ENCODE measurements at regions not wholly inside any gene's neighbourhood (a gene's known extent, or its start where the extent isn't known, plus 50 kb on each side); places are given as distances from the start of the nearest gene placed in this dataset.

DNA sequence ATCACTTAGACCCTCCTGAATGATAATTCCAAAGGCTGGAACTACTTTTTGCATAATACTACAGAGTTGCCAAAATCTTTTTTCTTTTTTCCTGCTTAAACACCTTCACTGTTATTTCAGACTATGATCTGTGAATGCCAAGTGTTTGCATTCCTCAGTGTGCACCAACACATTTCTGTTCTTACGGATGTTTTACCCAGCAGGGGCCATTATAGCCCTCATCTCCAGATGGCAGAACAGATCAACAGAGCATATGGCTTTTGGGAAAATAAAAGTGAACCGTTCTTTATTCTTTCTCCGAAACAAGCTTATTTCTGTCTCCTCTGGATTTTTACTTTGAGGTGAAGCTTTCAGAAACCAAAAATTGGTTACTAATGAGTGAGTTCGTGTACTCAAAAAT is 1226.6 kb upstream of the FAM98A start:
- Histone ChIP-seq H3K79me2 (ENCODE audit: insufficient read depth) (no peaks in the 10 kb centered on the region; the same call in 1 of the 2 replicates), H3K27ac (ENCODE audit: low read depth in 2 of 2, low read length in 1 of 2) (no peak overlapping the region), H3K27me3 (ENCODE audit: insufficient read depth) (no peaks in the 10 kb centered on the region), H2AFZ (ENCODE audit: low read depth) (no peak overlapping the region), H4K20me1 (ENCODE audit: insufficient read depth) (no peaks in the 10 kb centered on the region), H3K9me3 (no peaks in the 10 kb centered on the region), H3K9ac (no peak overlapping the region), H3K4me3 (ENCODE audit: low read depth in 2 of 2, low read length in 1 of 2) (no peak overlapping the region), H3K9me2 (no peaks in the 10 kb centered on the region), H3K36me3 (replicated peaks in 1 of 2; ENCODE audit: control insufficient read depth in 1 of 2, insufficient read depth in 2 of 2, low read length in 1 of 2) (no peaks in the 10 kb centered on the region), H3K4me2 (no peak overlapping the region), H3K4me1 (ENCODE audit: control insufficient read depth in 1 of 2, insufficient read depth in 2 of 2, low read depth in 1 of 2, low read length in 1 of 2) (no peaks in the 10 kb centered on the region), H3F3A (replicated peaks; ENCODE audit: insufficient read depth) (no peaks in the 10 kb centered on the region)
- 10% methylated on average over 4 of the region's 4 CpGs for WGBS (ENCODE audit: low lambda C conversion rate)
- CTCF ChIA-PET = no interaction called here
- TF ChIP-seq JUND (IDR thresholded peaks at IDR 0.05) (no peak), TEAD4 (IDR thresholded peaks at IDR 0.05; ENCODE audit: borderline replicate concordance, insufficient read depth) (no peak), RFX5 (IDR thresholded peaks at IDR 0.05; ENCODE audit: low read length) (no peak), NRF1 (IDR thresholded peaks at IDR 0.05; ENCODE audit: low read depth, low read length) (no peak), RAD21 (IDR thresholded peaks at IDR 0.05; ENCODE audit: low read length) (no peak), MEF2A (IDR thresholded peaks at IDR 0.05; ENCODE audit: borderline replicate concordance, low read depth) (no peak), GABPA (IDR thresholded peaks at IDR 0.05; ENCODE audit: low read depth) (no peak), GATA2 (CRISPR knock-in tag; IDR thresholded peaks at IDR 0.05) (no peak), CHD2 (IDR thresholded peaks at IDR 0.05; ENCODE audit: low read length, partially characterized antibody) (no peak)
- TF ChIP-seq, protein P1, sequence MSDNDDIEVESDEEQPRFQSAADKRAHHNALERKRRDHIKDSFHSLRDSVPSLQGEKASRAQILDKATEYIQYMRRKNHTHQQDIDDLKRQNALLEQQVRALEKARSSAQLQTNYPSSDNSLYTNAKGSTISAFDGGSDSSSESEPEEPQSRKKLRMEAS (IDR thresholded peaks at IDR 0.05; ENCODE audit: low read depth) = no peak
- DNase-seq = no peak
- POLR2A ChIA-PET = no interaction called here

DNA sequence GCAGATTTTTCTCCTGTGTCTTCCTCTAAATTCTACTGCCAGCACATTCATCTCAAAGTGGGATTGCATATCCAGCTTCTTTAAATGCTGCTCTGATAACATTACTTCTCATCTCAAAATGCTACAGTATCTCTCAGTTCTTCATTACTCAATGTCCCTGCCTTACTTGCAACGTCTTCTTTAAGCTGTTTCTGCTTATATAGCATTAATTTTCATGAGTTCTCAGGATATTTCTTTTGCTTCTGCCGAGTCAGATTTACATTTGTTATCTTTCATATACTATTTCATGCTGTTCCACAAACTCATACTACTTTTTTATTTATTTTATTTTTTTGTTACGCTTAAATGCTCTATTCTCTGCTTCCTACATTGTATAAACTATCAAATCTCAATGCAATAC is 1223.5 kb upstream of the FAM98A start:
- POLR2A ChIA-PET = no interaction called here
- TF ChIP-seq SIN3A (IDR thresholded peaks at IDR 0.05; ENCODE audit: borderline replicate concordance, low read depth, low read length) (no peak), ELF1 (IDR thresholded peaks at IDR 0.05) (no peak), EP300 (IDR thresholded peaks at IDR 0.05; ENCODE audit: borderline replicate concordance in 1 of 2, low read depth in 1 of 2, low read length in 1 of 2) (no peak), GATA2 (CRISPR knock-in tag; IDR thresholded peaks at IDR 0.05) (no peak), SMC3 (IDR thresholded peaks at IDR 0.05; ENCODE audit: low read depth, low read length) (no peak), EZH2phosphoT487 (IDR thresholded peaks at IDR 0.05; ENCODE audit: borderline replicate concordance, low read depth) (no peak), RCOR1 (IDR thresholded peaks at IDR 0.05; ENCODE audit: low read length) (no peak), YY1 (IDR thresholded peaks at IDR 0.05; ENCODE audit: low read depth) (no peak), TAF1 (IDR thresholded peaks at IDR 0.05; ENCODE audit: borderline replicate concordance, low read depth, low read length) (no peak), TEAD4 (IDR thresholded peaks at IDR 0.05; ENCODE audit: borderline replicate concordance, insufficient read depth) (no peak), MEF2A (IDR thresholded peaks at IDR 0.05; ENCODE audit: borderline replicate concordance, low read depth) (no peak), NFIC (IDR thresholded peaks at IDR 0.05; ENCODE audit: borderline replicate concordance) (no peak)
- TF ChIP-seq, protein P2, sequence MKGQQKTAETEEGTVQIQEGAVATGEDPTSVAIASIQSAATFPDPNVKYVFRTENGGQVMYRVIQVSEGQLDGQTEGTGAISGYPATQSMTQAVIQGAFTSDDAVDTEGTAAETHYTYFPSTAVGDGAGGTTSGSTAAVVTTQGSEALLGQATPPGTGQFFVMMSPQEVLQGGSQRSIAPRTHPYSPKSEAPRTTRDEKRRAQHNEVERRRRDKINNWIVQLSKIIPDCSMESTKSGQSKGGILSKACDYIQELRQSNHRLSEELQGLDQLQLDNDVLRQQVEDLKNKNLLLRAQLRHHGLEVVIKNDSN (IDR thresholded peaks at IDR 0.05; ENCODE audit: borderline replicate concordance, low read depth) = no peak
- TF ChIP-seq, protein P3, sequence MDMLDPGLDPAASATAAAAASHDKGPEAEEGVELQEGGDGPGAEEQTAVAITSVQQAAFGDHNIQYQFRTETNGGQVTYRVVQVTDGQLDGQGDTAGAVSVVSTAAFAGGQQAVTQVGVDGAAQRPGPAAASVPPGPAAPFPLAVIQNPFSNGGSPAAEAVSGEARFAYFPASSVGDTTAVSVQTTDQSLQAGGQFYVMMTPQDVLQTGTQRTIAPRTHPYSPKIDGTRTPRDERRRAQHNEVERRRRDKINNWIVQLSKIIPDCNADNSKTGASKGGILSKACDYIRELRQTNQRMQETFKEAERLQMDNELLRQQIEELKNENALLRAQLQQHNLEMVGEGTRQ (IDR thresholded peaks at IDR 0.05; ENCODE audit: borderline replicate concordance, low read depth, low read length) = no peak
- TF ChIP-seq, protein P1 (IDR thresholded peaks at IDR 0.05; ENCODE audit: low read depth) = no peak
- TF ChIP-seq, protein P4, sequence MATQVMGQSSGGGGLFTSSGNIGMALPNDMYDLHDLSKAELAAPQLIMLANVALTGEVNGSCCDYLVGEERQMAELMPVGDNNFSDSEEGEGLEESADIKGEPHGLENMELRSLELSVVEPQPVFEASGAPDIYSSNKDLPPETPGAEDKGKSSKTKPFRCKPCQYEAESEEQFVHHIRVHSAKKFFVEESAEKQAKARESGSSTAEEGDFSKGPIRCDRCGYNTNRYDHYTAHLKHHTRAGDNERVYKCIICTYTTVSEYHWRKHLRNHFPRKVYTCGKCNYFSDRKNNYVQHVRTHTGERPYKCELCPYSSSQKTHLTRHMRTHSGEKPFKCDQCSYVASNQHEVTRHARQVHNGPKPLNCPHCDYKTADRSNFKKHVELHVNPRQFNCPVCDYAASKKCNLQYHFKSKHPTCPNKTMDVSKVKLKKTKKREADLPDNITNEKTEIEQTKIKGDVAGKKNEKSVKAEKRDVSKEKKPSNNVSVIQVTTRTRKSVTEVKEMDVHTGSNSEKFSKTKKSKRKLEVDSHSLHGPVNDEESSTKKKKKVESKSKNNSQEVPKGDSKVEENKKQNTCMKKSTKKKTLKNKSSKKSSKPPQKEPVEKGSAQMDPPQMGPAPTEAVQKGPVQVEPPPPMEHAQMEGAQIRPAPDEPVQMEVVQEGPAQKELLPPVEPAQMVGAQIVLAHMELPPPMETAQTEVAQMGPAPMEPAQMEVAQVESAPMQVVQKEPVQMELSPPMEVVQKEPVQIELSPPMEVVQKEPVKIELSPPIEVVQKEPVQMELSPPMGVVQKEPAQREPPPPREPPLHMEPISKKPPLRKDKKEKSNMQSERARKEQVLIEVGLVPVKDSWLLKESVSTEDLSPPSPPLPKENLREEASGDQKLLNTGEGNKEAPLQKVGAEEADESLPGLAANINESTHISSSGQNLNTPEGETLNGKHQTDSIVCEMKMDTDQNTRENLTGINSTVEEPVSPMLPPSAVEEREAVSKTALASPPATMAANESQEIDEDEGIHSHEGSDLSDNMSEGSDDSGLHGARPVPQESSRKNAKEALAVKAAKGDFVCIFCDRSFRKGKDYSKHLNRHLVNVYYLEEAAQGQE (IDR thresholded peaks at IDR 0.05; ENCODE audit: low read depth, low read length) = no peak

More for the DNA sequence above, 1223.5 kb upstream of the FAM98A start:
- WGBS (ENCODE audit: low lambda C conversion rate) = 7% methylated on average over 3 of the region's 3 CpGs
- no peak overlapping the region for H3K9ac ChIP-seq
- no peak overlapping the region for H3K4me3 ChIP-seq (ENCODE audit: low read depth in 2 of 2, low read length in 1 of 2)
- H3K9me3 ChIP-seq = no peaks in the 10 kb centered on the region
- H3K9me2 ChIP-seq = no peaks in the 10 kb centered on the region
- H4K20me1 ChIP-seq (ENCODE audit: insufficient read depth) = no peaks in the 10 kb centered on the region
- H3K27me3 ChIP-seq (ENCODE audit: insufficient read depth) = no peaks in the 10 kb centered on the region
- no peak overlapping the region for H3K4me2 ChIP-seq
- H3K4me1 ChIP-seq (ENCODE audit: control insufficient read depth in 1 of 2, insufficient read depth in 2 of 2, low read depth in 1 of 2, low read length in 1 of 2) = no peaks in the 10 kb centered on the region
- no peak for DNase-seq
- CTCF ChIA-PET = no interaction called here
- H2AFZ ChIP-seq (ENCODE audit: low read depth) = no peak overlapping the region
- H3F3A ChIP-seq (replicated peaks; ENCODE audit: insufficient read depth) = no peaks in the 10 kb centered on the region
- no peaks in the 10 kb centered on the region; the same call in 1 of the 2 replicates for H3K79me2 ChIP-seq (ENCODE audit: insufficient read depth)
- no peaks in the 10 kb centered on the region for H3K36me3 ChIP-seq (replicated peaks in 1 of 2; ENCODE audit: control insufficient read depth in 1 of 2, insufficient read depth in 2 of 2, low read length in 1 of 2)
- H3K27ac ChIP-seq (ENCODE audit: low read depth in 2 of 2, low read length in 1 of 2) = no peak overlapping the region

Measured in SK-N-SH (cell line).